IPS DF 19.7 (cell line): ENCODE measurements at regions not wholly inside any gene's neighbourhood (a gene's known extent, or its start where the extent isn't known, plus 50 kb on each side); places are given as distances from the start of the nearest gene placed in this dataset.
"Not testable (repeated sequence)": the region's sequence is repeated elsewhere in the genome, so short reads cannot be mapped to it uniquely, and the experiment has no call there.

Experiments
- DNase-seq: peaks from one replicate; pipeline ENCODE4 v3.0.0-alpha.2; 2013; ENCODE audit warnings: low read depth, low spot score

DNA sequence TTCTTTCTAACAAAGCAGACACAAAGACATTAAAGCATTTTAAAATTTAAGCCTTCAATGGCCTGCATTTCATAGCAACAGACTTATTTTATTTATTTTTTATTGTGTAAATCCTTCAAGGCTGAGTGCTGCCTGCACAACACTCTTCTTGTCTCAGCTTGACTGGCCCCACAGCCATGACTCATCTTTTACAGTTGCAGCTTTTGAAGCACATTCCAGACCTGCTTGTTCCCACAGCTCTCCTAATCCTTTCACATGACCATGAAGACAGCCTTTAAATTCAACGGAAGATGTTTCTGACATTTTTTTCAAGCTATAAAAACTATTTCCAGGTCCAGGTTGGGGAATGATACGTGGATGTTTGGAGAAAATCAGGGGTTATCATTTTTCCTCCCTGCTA lies 276.9 kb upstream of the TACR3 start:
- DNase-seq, result peak; percentile 82

- DNase-seq, result peak; percentile 12
These were observed 276.3 kb upstream of the TACR3 start for GRCh38 chr4:103996064-103996463.

- DNase-seq, result peak; percentile 23
These were observed 274.3 kb upstream of the TACR3 start for GRCh38 chr4:103994059-103994458.

DNA sequence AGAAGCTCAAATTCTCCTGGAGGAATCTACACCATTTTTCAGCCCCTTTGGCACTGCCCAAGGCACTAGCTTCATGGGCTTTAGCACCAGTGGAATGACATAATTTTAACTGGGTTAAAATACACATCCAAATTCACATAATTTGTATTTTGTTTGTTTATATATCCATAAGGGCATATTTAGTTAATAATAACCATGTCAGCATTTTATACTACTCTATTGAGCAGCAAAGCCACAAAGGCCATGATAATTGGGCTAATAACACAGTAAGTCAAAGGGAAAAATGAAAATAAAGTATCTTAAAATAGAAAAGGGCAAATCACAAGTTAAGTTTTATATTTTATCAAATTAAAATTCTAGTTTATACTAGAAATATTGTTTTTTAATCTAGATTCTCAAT lies 262.7 kb upstream of the TACR3 start:
- no peak for DNase-seq

DNA sequence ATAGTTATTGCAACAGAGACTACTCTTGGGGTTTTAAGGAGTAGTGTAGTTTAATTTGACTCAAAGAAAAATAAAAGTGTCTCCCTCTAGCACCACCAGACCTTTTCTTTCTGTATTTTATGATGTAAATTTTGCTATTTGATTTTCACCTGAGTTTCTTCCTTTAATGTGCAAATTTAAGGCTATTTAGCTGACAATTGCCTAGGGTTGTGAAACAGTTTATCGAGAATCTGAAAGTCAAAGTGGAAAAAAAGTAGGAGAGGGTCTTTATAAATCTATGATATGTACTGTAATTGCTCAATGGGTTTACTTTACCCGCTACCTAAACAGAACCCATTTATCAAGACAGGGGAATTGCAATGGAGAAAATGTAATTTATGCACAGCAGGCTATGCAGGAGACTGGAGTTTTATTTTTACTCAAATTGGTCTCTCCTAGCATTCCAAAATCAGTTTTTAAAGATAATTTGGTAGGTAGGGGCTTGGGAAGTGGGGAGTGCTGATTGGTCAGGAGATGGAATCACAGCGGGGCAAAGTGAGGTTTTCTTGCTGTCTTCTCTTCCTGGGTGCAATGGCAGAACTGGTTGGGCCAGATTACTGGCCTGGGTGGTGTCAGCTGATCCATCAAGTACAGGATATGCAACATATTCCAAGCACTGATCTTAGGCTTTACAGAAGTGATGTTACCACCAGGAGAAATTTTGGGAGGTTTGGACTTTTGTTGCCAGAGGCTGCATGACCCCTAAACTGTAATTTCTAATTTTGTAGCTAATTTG lies 228.6 kb upstream of the TACR3 start:
- DNase-seq, result peak; percentile 47

DNA sequence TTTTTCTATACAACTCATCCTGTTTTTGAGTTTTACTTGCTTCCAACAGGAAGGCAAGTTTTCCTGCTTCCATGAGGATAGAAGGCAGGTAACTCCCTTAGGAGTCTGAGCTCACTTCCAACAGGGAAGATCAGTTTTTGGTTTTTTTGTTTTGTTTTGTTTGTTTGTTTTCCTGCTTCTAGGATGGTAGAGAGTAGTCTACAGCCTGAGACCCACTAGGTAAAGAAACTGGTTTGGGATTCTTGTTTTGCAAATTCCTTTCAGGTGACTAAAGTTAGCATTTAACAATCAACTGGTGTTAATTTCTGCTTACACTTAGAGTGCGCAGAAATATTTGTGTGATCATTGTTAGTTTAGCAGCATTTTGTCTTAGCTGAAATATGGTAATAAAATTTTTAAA lies 227.8 kb upstream of the TACR3 start:
- DNase-seq, result no peak

GRCh38 chr4:103946621-103947268 lies 227.0 kb upstream of the TACR3 start:
- DNase-seq, result not testable (repeated sequence)

GRCh38 chr4:103938488-103938887 lies 218.7 kb upstream of the TACR3 start:
- DNase-seq, result no peak

DNA sequence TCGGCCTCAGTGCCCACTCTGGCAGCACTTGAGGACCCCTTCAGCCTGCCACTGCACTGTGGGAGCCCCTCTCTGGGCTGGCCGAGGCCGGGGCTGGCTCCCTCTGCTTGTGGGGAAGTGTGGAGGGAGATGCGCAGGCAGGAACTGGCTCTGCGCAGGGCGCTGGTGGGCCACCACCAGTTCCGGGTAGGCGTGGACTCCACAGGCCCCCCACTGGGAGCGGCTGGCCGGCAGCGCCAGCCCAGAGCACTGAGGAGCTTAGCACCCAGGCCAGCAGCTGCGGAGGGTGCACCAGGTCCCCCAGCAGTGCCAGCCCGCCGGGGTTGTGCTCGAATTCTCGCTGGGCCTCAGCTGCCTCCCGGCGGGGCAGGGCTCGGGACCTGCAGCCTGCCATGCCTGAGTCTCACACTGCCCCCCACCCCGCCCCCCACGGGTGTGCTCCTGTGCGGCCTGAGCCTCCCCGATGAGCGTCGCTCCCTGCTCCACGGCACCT lies 216.9 kb upstream of the TACR3 start:
- DNase-seq, result no peak

- DNase-seq, result no peak
These were observed 214.5 kb upstream of the TACR3 start for GRCh38 chr4:103934178-103934789.

GRCh38 chr4:103928370-103928769 lies 208.6 kb upstream of the TACR3 start:
- DNase-seq, result no peak

DNA sequence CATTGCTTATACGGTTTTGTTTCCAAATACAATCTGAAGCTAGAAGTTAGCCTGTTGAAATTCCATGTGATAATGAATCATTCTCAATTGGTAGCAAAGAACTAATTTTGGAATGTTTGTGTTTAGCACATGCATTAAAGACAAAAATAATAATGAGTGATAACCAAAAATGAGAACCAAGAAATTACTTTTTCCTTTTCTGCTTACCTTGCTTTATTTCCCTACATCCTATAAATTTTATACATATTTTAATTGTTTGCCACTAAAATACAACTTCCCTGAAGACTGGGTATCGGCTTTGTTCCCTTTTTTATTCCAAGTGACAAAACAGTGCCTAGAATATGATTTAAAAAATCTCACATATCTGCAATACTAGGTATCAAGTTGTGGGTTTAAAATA lies 203.8 kb upstream of the TACR3 start:
- no peak for DNase-seq

DNA sequence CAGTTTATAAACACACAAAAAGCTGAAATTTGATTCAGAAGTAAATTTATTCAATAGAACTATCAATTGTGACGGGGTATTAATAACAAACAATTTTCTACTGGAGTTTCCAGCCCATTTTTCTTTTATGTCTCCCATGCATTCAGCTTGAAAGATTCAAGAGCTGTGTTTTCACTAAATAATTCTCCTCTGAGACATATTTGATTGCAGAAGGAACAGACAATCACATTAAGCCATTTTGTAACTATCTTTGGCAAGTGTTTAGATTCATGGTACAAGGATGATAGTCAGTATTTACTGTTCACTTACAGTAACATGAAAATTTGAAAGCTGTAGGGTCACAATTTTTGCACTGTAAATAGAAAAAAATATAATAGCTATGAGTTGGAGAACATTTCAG lies 198.4 kb upstream of the TACR3 start:
- no peak for DNase-seq

- DNase-seq, result no peak
These were observed 195.6 kb upstream of the TACR3 start for GRCh38 chr4:103915224-103915869.

DNA sequence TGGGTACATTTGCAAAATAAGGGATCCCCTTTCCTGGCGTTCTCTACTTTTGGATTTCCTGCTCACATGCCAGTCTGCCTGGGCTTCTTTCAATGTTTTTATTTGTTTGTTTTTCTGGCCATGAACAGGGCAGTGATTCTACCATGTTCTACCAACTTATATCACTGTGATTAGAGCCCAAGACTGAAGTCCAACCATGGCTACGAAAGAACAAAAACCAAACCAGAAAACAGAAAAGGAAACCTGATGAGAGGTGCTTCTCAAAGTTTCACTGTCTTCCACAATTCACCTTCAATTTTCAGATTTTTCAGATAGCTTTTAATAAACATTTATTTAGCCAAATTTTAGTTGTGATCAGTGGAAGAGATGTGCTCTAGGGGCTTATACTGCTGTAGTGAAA lies 187.6 kb upstream of the TACR3 start:
- no peak for DNase-seq

GRCh38 chr4:103904123-103904522 lies 184.3 kb upstream of the TACR3 start:
- no peak for DNase-seq

DNA sequence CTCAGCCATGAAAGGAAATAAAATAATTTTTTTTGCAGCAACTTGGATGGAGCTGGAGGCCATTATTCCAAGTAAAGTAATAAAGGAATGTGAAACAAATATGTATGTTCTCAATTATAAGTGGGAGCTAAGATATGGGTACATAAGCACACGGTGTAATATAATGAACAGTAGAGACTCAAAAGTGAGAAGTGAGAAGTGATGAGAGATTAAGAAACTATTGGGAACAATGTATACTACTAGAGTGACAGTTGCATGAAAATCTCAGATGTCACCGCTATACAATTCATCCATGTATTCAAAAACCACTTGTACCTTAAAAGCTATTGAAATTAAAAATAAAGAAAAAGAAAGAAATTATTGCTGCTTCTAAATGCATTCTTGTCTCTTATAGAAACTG lies 182.9 kb upstream of the TACR3 start:
- DNase-seq, result no peak

GRCh38 chr4:103895876-103896465 lies 176.2 kb upstream of the TACR3 start:
- no peak for DNase-seq

DNA sequence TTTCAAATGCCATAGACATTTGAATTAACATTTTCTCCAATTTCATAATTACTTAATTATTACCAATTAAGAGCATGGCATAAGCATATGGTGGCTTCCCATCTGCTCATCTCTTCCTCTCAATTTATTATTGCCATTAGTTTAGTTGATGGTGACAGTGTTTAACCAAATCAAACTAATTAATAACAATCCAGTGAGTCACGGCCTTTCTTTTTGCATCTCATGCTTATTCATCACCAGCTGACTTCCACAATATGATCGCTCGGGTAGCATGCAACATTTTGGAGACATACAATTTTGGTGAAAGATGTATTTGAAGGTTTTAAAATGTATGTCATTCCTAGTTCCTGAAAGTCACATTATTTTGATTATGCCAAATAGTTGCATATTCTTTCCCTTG lies 172.8 kb upstream of the TACR3 start:
- DNase-seq, result no peak

DNA sequence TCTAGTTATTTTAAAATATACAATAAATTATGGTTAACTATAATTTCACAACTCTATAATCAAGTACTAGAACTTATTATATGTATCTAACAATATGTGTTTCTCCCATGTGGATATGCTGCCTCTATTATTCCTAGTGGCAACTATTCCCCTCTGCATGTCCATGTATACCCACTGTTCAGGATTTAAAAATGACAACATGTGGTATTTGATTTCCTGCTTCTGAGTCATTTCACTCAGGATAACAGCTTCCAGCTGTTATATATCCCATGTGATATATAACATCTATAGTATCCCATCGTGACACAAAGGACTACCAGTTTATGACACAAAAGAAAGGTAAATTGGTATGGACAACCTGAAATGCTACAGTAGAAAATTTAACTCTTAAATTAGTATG lies 167.4 kb upstream of the TACR3 start:
- no peak for DNase-seq

- no peak for DNase-seq
These were observed 165.4 kb upstream of the TACR3 start for GRCh38 chr4:103885152-103885551.

DNA sequence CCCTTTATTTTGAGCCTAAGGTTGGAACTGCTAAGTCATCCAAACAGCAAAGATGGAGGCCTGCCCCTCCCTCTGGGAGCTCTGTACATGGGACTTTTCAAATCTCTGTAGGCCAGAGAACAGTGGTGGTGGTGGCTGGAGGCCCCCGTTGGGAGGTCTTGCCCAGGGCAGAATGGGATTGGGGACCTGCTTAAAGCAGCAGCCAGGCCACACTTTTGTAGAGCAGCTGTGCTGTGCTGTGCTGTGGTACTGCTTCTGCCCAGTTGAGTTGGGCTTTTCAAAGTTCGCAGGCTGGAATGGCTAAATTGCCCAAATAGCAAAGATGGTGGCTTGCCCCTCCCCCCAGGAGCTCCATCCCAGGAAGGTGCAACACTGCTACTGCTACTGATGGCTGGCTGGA lies 147.5 kb upstream of the TACR3 start:
- DNase-seq, result no peak
